ENCODE measurements at regions not wholly inside any gene's neighbourhood (a gene's known extent, or its start where the extent isn't known, plus 50 kb on each side); places are given as distances from the start of the nearest gene placed in this dataset.

DNA sequence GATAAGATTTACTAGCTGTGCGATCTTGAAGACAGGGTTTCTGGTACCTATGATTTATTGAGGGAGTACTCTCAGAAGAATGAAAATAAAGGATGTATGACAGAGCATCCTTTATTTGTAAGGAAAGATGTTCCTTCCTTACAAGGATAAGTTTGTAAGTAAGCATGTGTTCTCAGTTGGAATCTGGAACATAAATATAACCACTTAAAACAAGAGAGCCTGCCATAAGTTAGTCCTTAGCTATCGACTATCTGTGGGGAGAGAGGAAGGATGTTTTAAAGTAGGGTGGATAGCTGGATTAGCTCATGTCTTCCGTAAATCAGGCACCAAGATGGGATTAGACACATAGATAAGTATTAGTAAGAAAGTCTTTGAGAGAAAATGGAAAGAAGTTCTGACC is 192.6 kb upstream of the CARD18 start:
- TF ChIP-seq POLR2A (IDR thresholded peaks at IDR 0.05) (no peak), POLR2AphosphoS5 (IDR thresholded peaks at IDR 0.05) (no peak), EP300 (IDR thresholded peaks at IDR 0.05) (no peak)
- TF ChIP-seq, protein P1, sequence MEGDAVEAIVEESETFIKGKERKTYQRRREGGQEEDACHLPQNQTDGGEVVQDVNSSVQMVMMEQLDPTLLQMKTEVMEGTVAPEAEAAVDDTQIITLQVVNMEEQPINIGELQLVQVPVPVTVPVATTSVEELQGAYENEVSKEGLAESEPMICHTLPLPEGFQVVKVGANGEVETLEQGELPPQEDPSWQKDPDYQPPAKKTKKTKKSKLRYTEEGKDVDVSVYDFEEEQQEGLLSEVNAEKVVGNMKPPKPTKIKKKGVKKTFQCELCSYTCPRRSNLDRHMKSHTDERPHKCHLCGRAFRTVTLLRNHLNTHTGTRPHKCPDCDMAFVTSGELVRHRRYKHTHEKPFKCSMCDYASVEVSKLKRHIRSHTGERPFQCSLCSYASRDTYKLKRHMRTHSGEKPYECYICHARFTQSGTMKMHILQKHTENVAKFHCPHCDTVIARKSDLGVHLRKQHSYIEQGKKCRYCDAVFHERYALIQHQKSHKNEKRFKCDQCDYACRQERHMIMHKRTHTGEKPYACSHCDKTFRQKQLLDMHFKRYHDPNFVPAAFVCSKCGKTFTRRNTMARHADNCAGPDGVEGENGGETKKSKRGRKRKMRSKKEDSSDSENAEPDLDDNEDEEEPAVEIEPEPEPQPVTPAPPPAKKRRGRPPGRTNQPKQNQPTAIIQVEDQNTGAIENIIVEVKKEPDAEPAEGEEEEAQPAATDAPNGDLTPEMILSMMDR (IDR thresholded peaks at IDR 0.05) = no peak
